Activated CD4-positive, alpha-beta T cell treated with anti-CD3 and anti-CD28 coated beads, Interleukin-10, Interleukin-2, amounts not matched to agents 100 ng/mL and 50 ng/mL, durations not matched to agents 16 hours and 8 hours (primary cell): ENCODE measurements at regions not wholly inside any gene's neighbourhood (a gene's known extent, or its start where the extent isn't known, plus 50 kb on each side); places are given as distances from the start of the nearest gene placed in this dataset.

ENCODE experiments used
- DNase-seq: peaks from one replicate; pipeline ENCODE4 v3.0.0-alpha.2; 2020

DNA sequence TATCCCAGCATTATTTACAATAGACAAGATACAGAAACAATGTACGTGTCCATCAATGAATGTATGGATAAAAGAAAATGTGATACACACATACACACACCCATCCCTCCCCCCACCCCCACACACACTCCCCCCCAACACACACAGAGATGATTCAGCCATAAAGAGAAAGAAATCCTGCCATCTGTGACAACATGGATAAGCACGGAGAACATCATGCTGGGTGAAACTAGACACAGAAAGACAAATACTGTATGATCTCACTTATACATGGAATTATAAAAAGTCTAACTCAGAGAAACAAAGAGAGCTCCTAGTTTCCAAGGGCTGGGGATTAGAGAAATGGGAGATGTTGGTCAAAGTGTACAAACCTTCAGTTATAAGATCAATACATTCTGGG is 104.8 kb upstream of the LY86 start:
- DNase-seq, result no peak

DNA sequence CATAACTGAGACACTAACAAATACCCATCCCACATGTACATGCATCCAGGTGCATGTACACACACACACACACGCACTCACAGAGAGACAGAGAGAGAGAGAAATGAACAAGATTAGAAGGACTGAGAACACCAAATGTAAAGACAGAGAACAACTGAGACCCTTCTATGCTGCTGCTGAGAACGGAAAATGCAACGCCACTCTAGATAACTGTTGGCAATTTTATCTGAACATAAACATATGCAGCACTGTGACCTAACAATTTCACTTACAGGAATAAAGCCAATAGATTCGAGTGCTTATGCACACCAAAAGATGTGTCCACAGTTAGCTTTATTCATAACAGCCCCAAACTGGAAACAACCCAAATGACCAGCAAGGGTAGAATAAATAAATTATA is 103.8 kb upstream of the LY86 start:
- DNase-seq, result no peak

DNA sequence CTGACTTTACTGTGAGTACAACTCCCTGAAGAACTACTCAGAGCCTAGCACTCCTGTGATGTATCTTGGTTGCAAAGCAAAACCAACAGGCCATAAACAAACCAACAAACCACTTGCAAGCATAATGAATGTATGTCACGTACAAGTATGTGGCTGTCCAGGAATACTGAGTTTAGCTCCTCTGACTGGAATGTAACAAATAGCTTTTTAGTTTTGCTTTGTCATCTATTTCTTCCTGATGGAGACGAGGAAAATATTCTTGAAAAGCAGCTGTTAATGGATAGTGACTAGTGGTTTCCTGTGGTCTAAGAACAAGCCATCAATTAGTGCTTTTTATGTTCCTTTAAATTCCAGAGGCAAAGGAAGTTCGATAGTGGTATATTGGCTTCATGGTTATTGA is 101.9 kb upstream of the LY86 start:
- DNase-seq, result no peak

DNA sequence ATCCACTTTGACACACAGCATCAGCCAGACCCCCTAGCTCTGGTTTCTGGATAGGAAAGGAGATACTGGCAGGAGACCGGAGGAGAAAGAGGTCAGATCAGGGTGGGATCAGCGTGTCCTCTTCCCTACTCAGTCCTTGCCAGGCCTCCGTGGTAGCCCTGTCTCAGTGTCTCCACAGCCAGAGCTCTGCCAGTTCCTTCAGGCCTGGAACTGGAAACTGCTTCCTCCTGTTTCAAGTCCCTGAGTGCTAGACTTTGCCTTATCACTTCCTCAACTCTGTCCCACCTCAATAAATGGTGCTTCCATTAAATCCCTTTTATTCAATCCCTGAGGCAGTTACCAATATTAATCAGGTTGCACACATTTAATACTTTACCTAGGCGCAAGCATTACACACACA is 96.8 kb upstream of the LY86 start:
- DNase-seq, result no peak

DNA sequence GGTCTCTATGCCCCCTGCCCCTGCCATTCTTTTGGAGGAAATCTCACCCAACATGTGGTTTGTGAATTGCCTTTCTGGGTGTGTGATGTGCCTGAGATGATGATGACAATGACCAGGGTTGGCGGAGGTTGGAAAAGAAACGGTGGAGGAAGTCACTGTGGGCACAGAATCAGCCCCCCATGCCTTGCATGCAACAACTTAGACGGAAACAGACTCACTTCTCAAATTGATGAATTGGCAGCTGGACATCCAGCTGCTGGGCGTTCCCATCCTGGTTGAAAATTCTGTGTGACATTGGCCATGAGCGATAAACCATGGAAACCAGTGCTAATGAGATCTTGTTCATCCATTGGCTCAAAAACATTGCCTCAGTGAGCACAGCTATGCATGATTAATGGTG is 95.8 kb upstream of the LY86 start:
- DNase-seq, result no peak

DNA sequence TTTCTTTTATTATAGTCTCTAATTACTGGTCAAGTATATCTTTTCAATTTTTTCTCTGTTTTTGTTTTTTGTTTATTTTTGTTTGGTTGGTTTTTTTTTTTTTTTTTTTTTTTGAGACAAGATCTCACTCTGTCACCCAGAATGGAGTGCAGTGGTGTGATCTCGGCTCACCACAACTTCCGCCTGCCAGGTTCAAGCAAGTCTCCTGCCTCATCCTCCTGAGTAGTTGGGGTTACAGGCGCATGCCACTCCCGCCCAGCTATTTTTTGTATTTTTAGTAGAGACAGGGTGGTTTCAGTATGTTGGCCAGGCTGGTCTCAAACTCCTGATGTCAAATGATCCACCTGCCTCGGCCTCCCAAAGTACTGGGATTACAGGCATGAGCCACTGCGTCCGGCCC is 94.4 kb upstream of the LY86 start:
- peak; percentile 27 for DNase-seq

DNA sequence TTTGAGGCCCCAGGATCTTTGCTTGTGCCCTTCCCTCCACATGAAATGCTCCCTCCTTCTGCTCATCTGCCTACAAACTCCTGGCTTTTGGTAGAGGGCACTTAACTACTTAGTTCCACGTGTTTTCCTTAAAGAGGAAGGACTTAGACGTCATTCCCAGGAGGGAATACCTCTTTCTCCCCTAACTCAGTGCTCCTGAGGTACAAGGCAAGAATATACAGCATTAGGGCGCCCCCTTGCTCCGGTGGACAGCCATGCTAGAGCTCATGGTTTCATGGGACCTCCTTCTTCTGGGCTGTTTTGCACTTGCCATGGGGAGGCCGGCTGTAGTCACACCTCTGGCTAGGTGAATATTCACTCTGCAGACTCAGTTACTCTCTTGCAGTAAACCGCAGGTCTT is 93.8 kb upstream of the LY86 start:
- DNase-seq, result peak; percentile 34

DNA sequence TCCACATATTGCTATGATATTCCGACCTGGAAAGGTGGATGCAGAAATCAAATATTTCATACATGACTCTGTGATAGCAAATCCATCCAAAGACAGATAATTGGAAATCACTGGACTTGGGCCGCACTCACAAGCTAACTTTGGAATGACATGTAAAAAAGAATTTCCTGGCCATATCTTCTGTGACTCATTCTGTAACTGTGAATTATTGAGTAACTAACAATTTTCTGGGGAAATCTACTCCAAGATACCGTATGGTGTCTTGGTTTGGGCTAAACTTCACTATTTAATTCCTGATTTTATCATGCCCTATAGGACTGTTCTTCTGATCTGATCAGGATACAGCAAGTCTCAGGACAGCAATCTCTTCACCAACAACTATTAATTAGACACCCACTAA is 92.7 kb upstream of the LY86 start:
- no peak for DNase-seq

DNA sequence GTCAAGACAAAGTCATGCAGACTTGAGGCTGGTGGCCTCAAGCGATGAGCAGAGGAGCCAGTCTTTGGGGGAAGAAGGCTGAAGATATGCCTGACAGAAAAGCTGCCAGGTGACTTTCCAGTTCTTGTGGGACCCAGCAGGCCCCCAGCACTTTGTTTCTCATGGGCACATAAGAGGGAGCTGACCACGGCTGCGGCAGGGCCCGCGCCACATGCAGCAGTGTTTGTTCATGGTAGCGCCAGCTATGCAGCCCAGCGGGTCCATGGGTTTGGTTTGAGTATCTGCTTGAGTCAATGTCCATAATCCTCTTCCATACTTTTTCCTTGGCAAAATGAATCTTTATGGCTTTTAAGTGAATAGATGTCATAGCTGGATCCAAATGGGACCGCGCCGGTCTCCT is 91.0 kb upstream of the LY86 start:
- DNase-seq, result no peak

DNA sequence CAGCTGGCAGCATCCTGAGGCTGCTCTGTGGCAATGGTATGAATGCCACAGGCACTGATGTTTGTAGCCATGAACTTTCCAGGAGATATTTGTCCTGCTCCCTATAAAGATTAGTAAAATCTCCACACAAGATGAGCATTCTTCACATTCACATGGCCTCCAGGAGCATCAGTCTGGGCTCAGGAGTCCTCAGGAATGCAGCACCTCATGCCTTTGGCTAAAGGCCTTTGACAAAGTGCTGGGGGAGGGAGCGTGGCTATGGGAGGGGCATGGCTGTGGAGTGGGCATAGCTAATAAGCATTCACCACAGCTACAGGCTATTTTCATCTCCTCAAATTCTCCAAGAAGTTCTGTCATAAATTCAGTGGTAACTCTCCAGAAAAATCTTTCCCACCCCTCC is 90.5 kb upstream of the LY86 start:
- no peak for DNase-seq

DNA sequence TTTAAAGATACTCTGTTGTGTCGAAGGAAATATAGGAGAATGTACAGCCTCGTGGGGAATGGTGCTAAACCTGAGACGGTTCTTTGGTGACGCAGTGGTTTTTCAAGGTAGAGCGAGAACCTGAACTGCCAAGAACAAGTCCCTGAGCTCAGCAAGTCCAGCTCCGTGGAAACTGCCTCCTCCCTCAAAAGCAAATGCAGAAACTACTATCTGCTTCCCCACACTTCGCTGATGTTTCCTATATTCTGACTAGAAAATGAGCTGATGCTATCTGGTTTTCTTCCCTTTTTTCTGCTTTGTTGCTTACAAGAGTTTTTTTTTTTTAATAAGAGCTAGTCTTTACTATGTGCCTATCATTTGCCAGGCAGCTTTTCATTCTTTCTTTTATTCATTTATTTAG is 85.3 kb upstream of the LY86 start:
- DNase-seq, result no peak

DNA sequence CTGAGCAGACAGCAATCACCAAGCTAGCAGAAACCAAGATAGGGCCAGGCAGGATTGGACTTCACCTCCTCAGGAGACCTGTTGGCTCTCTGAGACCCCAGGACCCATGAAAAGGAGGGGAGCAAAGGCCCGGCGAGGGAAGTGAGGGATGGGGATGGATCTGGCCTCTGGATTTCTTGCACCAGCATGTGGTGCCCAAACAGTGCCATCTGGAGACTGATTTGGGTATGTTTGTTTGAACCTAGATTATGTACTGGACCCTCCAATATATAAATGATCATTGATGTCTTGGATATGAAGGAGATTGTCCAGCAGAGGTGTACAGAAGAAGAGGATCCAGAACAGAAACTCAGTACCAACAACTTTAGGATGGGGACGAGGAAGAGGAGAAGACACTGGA is 83.4 kb upstream of the LY86 start:
- no peak for DNase-seq

DNA sequence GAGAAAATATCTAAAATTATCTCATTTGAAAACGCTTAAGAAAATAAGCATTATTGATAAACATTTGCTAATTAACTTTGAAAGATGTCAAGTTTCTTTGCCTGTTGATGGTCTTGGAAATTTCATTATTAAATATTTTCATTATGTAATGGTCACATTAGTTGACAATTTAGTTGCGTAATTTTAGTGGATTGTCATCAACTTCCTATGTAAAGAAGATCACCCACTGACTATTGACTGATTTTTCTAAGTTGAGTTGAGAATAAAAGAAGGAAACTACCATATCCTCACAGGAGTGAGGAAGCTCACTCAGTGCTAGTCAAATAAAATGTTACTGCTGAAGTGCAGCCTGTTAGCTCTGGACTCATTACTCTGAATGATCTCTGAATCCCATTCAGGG is 79.9 kb upstream of the LY86 start:
- no peak for DNase-seq

DNA sequence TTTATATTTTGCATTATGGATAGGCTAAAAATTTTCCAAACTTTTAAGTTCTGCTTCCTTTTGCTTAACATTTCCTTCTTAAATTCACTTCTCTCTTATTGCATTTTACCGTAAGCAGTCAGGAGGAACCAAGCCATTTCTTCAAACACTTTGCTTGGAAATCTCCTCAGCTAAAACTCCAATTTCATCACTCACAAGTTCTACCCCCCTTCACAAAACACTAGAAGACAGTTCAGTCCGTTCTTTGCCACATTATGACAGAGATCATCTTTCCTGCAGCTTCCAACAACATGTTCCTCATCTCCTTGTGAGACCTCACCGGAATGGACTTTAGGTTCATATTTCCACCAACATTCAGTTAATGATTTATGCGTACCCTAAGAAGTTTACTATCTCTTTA is 79.2 kb upstream of the LY86 start:
- DNase-seq, result no peak

DNA sequence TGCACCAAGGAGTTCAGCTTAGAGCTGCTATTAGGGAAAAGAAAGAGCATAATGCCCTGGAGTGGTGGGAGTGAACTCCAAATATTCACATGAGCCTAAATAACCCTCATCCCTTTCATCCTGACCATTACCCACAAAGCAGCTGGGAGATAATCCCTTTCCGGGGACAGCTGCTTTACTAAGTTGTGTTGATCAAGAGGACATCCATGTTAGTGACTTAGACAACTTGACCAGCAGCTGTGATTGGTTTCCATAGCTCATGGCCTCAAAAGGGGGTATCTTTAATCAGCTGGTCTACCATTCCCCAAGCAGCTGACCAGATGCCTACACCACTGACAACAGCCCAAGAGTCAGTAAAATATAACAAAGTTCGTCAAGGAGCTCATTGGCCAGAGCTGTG is 75.8 kb upstream of the LY86 start:
- DNase-seq, result no peak

DNA sequence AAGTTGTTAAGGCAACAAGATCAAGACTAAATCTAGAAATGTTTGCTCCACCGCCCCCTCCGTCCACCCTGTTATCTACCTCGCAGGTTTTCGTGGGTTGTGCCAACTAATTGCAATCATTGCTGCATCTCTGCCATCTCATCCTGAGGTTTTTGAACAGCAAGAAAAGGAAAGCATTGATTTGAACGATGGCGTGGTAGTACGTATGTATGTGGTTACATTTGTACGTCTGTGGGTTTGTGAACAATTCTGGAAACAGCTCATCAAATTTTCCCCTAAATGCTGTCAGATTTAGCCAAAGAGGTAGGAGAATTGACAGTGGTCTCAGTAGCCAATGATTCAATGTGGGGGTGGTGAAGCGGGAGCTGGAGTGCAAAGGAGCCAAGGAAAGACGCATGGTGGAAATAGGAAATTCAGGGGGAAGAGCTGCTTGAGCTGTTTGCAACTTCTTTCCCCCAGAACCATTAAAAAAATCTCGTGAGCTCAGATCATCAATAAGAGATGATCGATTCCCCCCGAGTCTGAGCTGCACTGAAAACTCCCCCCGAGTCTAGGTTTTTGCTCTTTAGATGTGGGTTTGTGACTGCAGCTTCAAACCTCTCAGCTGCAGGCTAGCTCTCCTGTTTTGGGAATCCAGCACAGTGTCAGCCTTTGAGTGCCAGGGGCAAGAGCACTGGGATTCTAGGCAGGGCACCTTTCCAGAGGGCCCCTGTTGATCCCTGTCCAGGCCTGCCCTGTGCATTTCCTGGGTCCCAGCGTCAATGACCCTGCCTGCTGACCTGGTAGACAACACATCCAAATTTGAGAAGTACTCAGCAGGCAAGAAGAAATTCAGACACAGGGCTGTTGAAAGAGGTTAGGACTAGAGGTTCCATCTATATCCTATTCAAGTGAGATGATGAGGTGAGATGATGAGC is 72.6 kb upstream of the LY86 start:
- DNase-seq, result peak; percentile 91

DNA sequence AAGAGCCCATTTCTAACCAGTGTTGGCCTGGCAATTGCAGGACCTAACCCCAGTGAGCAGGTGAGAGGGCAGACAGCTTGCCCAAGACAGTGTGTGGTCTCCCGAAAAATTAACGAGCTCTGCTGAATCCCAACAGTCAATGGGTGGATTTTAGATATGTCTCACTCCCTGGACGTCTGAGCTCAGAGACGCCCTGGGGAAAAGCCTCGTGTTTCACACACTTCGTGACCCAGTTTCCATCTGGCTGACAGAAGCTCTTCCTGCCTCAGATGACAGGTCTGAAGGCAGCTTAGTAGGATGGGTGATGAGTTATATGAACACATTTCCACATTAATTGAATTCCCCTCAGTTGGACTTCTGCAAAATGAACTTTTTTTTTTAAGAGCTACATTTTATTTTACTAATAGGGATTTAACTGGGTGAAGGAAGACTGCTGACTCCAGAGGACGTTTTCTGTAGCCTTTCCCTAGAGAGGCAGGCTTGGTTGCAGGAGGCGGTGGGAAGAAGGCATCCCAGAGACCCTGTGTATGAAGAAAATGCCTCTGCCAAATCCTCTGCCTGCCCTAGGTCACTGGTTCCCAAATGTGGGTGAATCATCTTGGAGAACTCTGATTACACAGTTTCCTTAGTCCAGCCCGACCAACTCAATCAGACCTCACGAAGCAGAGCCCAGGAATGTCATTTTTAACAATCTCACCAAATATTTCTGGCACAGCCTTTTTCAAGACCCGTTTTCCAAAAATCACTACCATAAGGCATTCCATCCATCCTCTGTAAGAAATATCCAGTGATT is 71.7 kb upstream of the LY86 start:
- DNase-seq, result peak; percentile 23

DNA sequence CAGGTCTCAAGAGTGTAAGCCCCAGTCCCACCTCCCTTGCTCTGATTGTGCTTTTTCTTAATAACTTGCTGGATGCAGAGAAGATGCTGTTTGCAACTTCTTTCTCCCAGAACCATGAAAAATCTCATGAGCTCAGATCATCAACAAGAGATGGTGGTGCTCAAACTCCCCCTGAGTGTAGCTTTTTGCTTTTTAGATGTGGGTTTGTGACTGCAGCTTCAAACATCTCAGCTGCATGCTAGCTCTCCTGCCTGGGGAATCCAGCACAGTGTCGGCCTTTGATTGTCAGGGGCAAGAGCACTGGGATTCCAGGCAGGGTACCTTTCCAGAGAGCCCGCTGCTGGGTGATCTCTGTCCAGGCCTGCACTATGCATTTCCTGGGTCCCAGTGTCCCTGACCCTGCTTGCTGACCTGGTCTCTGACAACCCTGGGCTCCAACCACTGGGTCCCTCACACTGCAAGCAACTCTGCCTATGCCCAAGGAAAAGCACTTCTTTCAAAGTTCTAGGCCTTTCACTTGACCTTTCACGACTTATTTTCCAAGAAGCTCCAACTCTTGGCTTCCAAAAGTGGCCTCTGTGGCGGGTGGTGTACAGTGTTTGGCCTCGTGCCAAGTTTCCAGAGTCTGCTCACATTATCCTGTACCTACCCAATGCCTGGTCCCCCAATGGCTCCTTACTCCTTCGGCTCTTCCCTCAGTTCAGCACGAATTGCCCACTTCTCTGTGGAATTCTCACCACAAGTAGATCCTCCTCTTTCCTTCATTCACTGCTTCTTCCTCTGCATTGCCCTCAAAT is 69.7 kb upstream of the LY86 start:
- no peak for DNase-seq

DNA sequence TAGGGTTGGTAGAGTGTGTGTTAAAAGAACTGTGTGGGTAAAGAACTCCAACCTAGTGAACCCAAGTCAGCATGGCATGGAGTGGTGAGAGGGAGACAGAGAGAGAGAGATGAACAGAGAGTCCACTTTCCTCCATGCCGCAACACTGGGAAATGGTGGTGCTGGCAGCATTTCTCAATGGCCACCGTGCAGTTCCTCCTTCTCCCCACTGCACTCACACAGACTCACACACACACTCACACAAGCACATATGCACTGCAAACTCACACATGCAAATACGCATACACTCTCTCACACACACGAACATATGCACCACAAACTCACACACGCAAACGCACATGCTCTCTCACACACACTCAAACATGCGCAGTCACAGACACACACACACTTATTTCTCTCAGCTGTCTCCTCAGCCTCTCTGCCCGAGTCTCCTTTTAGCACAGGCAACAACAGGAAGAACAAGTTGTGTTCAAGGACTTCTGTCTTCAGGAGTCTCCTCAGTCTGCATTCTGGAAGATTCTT is 66.5 kb upstream of the LY86 start:
- no peak for DNase-seq

DNA sequence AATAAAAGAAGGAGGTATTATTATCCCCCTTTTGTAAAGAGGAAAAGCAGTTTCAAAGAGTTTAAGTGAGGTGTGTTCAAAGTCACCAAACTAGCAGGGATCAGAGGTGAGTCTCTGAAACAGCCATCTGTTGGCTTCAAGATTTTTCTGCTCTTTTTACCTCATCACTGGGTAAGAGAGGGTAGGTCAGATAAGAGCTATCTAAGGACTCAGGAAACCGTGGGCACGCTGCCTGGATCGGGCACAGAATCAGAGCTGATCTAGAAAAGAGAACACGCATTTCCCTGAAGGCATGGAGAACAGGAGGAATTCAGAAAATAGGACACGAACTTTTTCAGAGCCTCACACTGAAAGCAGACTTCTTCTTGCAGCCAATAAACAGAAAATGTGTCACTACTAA is 65.8 kb upstream of the LY86 start:
- DNase-seq, result no peak

DNA sequence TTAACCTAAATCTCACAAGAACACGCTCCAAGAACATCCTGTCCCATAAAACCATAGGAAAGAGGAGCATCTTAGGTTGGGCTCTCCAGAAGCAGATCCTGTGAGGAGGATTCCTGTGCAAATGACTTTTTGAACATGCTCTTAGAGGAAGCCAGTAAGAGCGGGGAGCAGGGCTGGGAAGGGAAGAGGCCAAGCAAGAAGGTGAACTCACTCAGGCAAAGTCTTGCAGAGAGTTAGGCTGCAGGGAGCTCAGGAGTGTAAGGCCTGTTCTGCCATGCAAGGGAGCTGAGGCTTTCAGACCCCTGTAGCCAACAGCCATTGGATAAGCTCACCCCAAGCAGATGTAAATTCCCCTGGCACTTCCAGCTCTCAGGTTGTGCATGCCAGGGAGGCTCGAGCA is 63.6 kb upstream of the LY86 start:
- DNase-seq, result no peak

DNA sequence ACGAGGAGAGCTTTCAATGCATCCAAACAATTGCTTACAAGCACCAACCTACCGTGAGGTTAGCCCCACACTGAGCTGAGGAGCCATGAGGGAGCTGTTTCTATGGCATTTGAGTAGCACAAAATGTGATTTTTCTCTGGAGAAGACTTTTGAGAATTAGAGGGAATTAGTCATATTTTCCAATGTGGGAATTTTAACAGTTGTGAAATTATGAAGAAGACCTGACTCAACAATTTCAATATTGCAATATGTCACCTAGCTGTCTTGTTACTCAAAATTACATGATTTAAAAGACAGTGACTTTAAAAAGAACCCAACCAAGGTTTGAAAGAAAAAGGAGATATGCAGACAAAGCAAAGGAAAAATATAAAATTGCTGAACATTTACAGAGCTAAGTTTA is 62.6 kb upstream of the LY86 start:
- DNase-seq, result no peak

DNA sequence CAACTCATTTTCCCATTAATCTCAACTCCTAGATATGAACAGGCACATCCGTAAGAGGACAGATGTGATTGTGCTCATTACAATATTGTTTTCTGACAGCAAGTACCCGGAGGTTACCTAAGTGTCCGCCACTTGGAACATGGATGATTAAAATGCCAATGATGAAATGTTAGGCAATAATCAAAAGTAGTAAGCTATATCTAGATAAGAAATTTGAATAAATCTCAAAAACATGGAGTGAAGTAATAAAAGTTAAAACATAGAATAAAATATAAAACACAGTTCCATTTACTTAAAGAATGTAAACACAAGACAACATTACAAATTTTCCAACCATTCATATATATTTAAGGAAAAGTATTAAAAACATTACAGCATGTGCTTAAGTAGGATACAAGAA is 59.2 kb upstream of the LY86 start:
- DNase-seq, result no peak
